Left renal cortex interstitium (tissue), 4 donors: ENCODE measurements at regions not wholly inside any gene's neighbourhood (a gene's known extent, or its start where the extent isn't known, plus 50 kb on each side); places are given as distances from the start of the nearest gene placed in this dataset.
"Not testable (repeated sequence)": the region's sequence is repeated elsewhere in the genome, so short reads cannot be mapped to it uniquely, and the experiment has no call there.

Experiments
- DNase-seq, 4 donors: peaks; one replicate each; pipeline ENCODE4 v3.0.0-alpha.2; 2013; ENCODE audit warnings: low read depth in 4 of 4, low spot score in 2 of 4, missing footprints in 1 of 4

- DNase-seq: no peak
Observed at GRCh38 chr2:14094592-14094991, 537.9 kb upstream of the LRATD1 start.

GRCh38 chr2:14099101-14099500 is 533.4 kb upstream of the LRATD1 start:
- DNase-seq: not testable (repeated sequence)

GRCh38 chr2:14114275-14114674 is 518.2 kb upstream of the LRATD1 start:
- DNase-seq: no peak

GRCh38 chr2:14120376-14120775 is 512.1 kb upstream of the LRATD1 start:
- DNase-seq: no peak

GRCh38 chr2:14123436-14124103 is 508.9 kb upstream of the LRATD1 start:
- no peak for DNase-seq

GRCh38 chr2:14125624-14126293 is 506.8 kb upstream of the LRATD1 start:
- DNase-seq: no peak

DNA sequence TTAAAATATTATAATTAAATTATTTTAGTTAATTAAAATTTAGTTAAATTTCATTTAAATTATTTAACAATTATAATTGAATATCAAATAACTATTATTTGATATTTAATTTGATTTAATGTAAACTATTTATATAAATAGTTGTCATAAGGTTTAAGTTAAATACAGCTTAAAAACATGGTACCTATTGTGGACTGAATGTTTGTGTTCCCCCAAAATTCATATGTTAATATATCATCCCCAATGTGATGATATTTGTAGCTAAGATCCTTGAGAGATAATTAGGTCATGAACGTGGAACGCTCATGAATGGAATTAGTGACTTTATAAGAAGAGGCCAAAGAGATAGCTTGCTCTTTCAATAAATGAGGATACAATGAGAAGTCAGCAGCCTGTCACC is 505.7 kb upstream of the LRATD1 start:
- no peak for DNase-seq

DNA sequence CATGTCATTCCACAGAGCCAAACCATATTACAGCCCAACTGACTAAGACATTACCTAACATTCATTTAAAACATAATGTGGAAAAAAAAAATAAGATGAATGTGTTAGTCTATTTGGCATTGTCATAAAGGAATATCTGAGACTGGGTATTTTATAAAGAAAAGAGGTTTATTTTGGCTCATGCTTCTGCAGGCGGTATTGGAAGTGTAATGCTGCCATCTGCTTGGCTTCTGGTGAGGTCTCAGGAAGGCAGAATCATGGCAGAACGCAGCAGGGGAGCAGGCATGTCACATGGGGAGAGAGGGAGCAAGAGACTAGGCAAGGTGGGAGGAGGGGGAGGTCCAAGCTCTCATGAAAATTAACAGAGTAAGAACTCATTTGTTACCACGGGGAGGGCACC is 504.8 kb upstream of the LRATD1 start:
- DNase-seq: no peak

DNA sequence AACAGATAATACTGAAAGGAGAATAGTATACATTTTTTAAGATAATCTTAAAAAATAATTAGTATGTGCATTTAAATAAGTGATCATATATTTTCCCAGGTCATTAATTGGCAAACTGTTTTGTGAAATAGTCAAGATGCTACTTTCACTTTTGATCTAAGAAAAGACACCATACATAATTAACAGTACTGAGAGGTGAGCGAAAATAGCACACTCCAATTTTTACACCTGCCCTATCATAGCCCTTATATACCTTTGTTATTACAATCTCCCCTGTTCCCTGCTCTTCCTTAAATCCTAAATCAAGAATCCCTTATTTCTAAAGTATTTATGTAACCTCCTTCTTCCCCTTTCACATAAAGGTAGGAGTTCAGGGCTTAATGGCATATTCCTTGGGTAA is 500.1 kb upstream of the LRATD1 start:
- DNase-seq: no peak

- DNase-seq: no peak
Observed at GRCh38 chr2:14134771-14135170, 497.7 kb upstream of the LRATD1 start.

- no peak for DNase-seq
Observed at GRCh38 chr2:14136030-14136429, 496.5 kb upstream of the LRATD1 start.

GRCh38 chr2:14137643-14138042 is 494.9 kb upstream of the LRATD1 start:
- no peak for DNase-seq

GRCh38 chr2:14140009-14140550 is 492.4 kb upstream of the LRATD1 start:
- DNase-seq: no peak

DNA sequence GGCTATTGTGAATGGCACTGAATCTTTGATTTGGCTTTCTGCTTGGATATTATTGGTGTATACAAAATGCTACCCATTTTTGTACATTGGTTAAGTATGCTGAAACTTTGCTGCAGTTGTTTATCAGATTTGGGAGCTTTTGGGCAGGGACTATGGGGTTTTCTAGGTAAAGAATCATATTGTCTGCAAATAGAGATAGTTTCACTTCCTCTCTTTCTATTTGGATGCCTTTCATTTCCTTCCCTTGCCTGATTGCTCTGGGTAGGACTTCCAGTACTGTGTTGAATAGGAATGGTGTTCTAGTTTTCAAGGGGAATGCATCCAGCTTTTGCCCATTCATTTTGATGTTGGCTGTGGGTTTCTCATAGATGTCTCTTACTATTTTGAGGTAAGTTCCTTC is 489.1 kb upstream of the LRATD1 start:
- DNase-seq: no peak

- no peak for DNase-seq
Observed at GRCh38 chr2:14148216-14148615, 484.3 kb upstream of the LRATD1 start.

GRCh38 chr2:14157816-14158215 is 474.7 kb upstream of the LRATD1 start:
- DNase-seq: no peak

DNA sequence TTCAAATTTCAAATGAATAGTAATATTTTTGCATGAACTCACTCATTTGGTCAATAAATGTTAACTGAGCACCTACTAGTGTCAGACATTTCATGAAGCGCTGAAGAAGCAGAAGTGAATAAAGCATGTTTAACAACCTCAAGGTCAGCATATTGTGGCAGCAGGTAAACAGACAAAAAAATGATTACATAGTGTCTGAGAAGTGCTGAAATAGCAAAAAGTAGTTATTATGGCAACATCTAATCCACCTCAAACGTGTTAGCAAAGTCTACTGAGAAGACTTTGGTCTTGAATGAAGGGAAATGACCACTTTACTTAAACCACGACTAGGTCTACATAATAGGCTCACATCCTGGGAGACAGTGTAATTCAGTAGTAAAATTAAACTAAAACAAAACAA is 452.2 kb upstream of the LRATD1 start:
- DNase-seq: no peak

DNA sequence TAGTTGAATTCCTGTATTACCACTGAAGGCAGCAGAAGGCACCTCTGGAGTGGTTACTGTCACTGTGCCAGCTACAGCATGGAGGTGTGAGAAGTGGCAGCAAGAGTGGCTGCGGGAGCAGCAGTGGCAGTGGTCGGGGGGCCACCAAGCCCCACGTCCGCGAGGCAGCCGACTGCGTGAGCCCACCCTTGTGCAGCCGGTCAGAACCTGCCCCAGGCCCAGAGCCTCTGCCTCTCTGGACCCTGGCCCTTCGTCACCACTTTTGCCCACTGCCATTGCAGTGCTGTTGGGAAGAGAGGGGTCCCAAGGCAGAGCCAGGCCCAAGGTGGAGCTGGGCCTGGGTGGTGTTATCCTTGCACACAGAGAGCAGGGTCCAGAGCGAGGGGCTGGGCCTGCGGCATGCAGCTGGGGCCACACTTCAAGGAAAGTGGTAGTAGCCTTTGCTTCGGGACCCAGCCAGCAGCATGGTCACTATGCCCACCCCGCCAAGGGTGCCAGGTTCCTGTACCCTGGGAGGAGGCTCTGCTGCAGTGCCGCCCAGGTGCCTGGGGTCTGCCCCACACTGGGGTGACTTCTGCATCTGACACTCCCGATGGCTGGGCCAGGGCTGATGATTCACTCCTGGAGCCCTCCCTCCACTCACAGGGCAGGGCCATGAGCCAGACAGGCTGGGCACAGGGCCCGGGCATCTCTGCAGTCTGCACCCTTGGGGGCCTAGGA is 450.1 kb upstream of the LRATD1 start:
- no peak for DNase-seq

DNA sequence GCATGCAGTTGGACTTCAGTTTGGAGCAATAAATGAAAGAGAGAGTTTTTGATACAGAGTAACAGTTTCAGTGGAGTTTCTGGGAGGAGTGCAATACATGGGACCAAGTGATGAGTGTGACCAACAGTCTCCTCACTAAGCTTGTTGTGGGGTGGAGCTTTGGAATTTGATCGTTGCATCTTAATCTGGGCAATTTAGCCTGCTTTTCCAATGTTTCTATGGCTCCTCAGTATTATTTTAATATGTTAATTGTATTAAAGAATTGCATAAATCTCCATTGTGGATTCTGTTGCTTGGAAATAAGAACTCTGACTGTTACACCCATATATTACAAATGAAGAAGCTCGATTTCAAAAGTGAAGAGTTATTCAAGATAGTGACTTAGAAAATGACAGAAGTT is 446.6 kb upstream of the LRATD1 start:
- DNase-seq: no peak

DNA sequence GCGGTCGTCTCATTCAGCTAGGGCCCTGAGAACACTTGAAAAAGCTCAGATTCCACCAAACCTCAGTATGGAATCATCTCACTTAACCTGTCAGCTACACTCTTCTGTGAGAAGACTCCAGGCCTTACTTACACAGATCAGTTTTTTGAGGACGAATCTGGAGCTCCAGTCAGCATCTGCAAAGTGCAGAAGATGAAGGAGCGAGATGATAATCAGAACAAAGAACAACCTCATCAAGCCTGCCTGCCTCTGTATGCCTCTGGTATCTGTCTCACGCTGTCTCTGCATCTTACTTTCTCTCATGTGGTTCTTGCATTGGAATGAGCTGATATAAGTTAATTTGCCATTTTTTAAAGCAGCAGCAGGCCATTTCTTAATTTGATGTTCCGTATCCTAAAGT is 444.1 kb upstream of the LRATD1 start:
- DNase-seq: no peak

DNA sequence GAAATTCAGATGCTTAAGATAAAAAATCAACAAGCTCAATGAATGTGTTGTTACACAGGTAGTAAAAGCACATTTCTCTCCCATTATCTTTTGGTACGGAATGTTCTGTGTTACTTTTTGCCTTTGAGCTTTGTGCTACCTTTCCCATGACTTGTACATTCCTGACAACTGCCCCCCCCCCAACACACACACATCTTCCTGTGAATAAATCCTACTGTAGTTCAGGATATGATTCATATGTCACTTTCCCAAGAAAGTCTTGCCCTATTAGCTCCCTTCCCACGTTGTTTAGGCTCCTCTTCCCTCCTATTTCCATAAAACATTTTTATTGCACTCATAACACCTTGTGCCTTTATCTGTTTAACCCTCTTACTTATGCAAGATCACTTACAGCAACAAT is 442.6 kb upstream of the LRATD1 start:
- no peak for DNase-seq

- DNase-seq: no peak
Observed at GRCh38 chr2:14194233-14194632, 438.3 kb upstream of the LRATD1 start.
